ENCODE measurements at regions not wholly inside any gene's neighbourhood (a gene's known extent, or its start where the extent isn't known, plus 50 kb on each side); places are given as distances from the start of the nearest gene placed in this dataset.

DNA sequence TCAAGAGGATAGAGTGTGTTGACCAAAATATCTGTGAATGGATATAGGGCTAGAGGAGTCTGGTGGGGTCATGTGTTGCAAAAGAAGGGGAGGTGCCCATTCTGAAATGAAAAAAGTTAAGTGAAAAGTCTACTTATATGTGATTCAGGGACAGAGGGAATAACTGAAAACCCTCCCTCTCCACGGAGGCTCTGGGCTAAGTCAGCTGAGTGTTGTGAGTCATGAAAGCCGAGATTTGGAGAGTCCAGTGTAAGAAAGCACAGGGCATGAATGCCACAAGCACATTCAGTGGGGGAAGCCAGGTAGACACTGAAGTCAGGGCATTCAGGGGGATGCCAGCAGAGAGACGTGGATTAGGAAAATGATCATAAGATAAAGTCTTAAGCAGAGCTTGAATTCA lies 871.9 kb downstream of the TSN start:
- intact Hi-C loops (cut with micrococcal nuclease): no loop called here
- Mint-ChIP-seq H3K4me3 (ENCODE audit: unreplicated experiment) (no peak overlapping the region), H3K27me3 (ENCODE audit: insufficient read depth, unreplicated experiment) (no peaks in the 10 kb centered on the region), H3K9me3 (ENCODE audit: unreplicated experiment) (no peaks in the 10 kb centered on the region), H3K4me1 (ENCODE audit: insufficient read depth, unreplicated experiment) (peaks cover 8% of the 10 kb centered on the region), H3K27ac (ENCODE audit: low read depth, unreplicated experiment) (no peak overlapping the region), H3K36me3 (ENCODE audit: insufficient read depth, unreplicated experiment) (no peaks in the 10 kb centered on the region)
- peak; percentile 7 for DNase-seq (ENCODE audit: unreplicated experiment)
- CTCF ChIA-PET: no interaction called here
- TF ChIP-seq CTCF (IDR thresholded peaks at IDR 0.05; ENCODE audit: unreplicated experiment): no peak
- no TSS peak for BruUV-seq (replicated peaks)
- POLR2A ChIA-PET: interaction anchor here (0.5 kb wide), 1 partner anchor 103 kb away, joined by 3 read pairs; no protein-coding TSS in a partner anchor

GRCh38 chr2:122634256-122634655 lies 878.8 kb downstream of the TSN start:
- Mint-ChIP-seq H3K36me3 (ENCODE audit: insufficient read depth, unreplicated experiment) (no peaks in the 10 kb centered on the region), H3K27ac (ENCODE audit: low read depth, unreplicated experiment) (peak overlapping the region; percentile 77), H3K4me1 (ENCODE audit: insufficient read depth, unreplicated experiment) (peaks cover 16% of the 10 kb centered on the region), H3K9me3 (ENCODE audit: unreplicated experiment) (no peaks in the 10 kb centered on the region), H3K27me3 (ENCODE audit: insufficient read depth, unreplicated experiment) (no peaks in the 10 kb centered on the region), H3K4me3 (ENCODE audit: unreplicated experiment) (peak overlapping the region; percentile 36)
- peak; percentile 93 for DNase-seq (ENCODE audit: unreplicated experiment)
- no TSS peak for BruUV-seq (replicated peaks)
- TF ChIP-seq CTCF (IDR thresholded peaks at IDR 0.05; ENCODE audit: unreplicated experiment): no peak
- intact Hi-C loops (cut with micrococcal nuclease): no loop called here
- CTCF ChIA-PET: no interaction called here
- POLR2A ChIA-PET: no interaction called here

- Mint-ChIP-seq H3K4me3 (ENCODE audit: unreplicated experiment) (peak overlapping the region; percentile 36), H3K4me1 (ENCODE audit: insufficient read depth, unreplicated experiment) (peaks cover 16% of the 10 kb centered on the region), H3K9me3 (ENCODE audit: unreplicated experiment) (no peaks in the 10 kb centered on the region), H3K36me3 (ENCODE audit: insufficient read depth, unreplicated experiment) (no peaks in the 10 kb centered on the region), H3K27me3 (ENCODE audit: insufficient read depth, unreplicated experiment) (no peaks in the 10 kb centered on the region), H3K27ac (ENCODE audit: low read depth, unreplicated experiment) (peak overlapping the region; percentile 77)
- intact Hi-C loops (cut with micrococcal nuclease): no loop called here
- TF ChIP-seq CTCF (IDR thresholded peaks at IDR 0.05; ENCODE audit: unreplicated experiment): no peak
- DNase-seq (ENCODE audit: unreplicated experiment): no peak
- ChIA-PET CTCF (no interaction called here), POLR2A (interaction anchor here (1.1 kb wide), 1 partner anchor 37 kb away, joined by 3 read pairs; no protein-coding TSS in a partner anchor)
- no TSS peak for BruUV-seq (replicated peaks)
These were observed 879.5 kb downstream of the TSN start for GRCh38 chr2:122634920-122635319.

- no peak for DNase-seq (ENCODE audit: unreplicated experiment)
- no TSS peak for BruUV-seq (replicated peaks)
- no peak for TF ChIP-seq CTCF (IDR thresholded peaks at IDR 0.05; ENCODE audit: unreplicated experiment)
- Mint-ChIP-seq H3K9me3 (ENCODE audit: unreplicated experiment) (no peaks in the 10 kb centered on the region), H3K27ac (ENCODE audit: low read depth, unreplicated experiment) (no peak overlapping the region), H3K4me3 (ENCODE audit: unreplicated experiment) (no peak overlapping the region), H3K27me3 (ENCODE audit: insufficient read depth, unreplicated experiment) (no peaks in the 10 kb centered on the region), H3K36me3 (ENCODE audit: insufficient read depth, unreplicated experiment) (no peaks in the 10 kb centered on the region), H3K4me1 (ENCODE audit: insufficient read depth, unreplicated experiment) (peaks cover 16% of the 10 kb centered on the region)
- POLR2A ChIA-PET: interaction anchor here (1.1 kb wide), 1 partner anchor 36 kb away, joined by 3 read pairs; no protein-coding TSS in a partner anchor
- intact Hi-C loops (cut with micrococcal nuclease): no loop called here
- CTCF ChIA-PET: no interaction called here
These were observed 880.2 kb downstream of the TSN start for GRCh38 chr2:122635686-122636085.
